LoVo (cell line): ENCODE measurements at regions not wholly inside any gene's neighbourhood (a gene's known extent, or its start where the extent isn't known, plus 50 kb on each side); places are given as distances from the start of the nearest gene placed in this dataset.
"Not testable (repeated sequence)": the region's sequence is repeated elsewhere in the genome, so short reads cannot be mapped to it uniquely, and the experiment has no call there.

Experiments
- DNase-seq: peaks from one replicate; pipeline ENCODE4 v3.0.0-alpha.2; 2016; ENCODE audit warnings: low spot score

GRCh38 chrX:14351611-14352303, 177.6 kb upstream of the GLRA2 start:
- DNase-seq: no peak

- no peak for DNase-seq
These were observed 181.8 kb upstream of the GLRA2 start for GRCh38 chrX:14347523-14347922.

DNA sequence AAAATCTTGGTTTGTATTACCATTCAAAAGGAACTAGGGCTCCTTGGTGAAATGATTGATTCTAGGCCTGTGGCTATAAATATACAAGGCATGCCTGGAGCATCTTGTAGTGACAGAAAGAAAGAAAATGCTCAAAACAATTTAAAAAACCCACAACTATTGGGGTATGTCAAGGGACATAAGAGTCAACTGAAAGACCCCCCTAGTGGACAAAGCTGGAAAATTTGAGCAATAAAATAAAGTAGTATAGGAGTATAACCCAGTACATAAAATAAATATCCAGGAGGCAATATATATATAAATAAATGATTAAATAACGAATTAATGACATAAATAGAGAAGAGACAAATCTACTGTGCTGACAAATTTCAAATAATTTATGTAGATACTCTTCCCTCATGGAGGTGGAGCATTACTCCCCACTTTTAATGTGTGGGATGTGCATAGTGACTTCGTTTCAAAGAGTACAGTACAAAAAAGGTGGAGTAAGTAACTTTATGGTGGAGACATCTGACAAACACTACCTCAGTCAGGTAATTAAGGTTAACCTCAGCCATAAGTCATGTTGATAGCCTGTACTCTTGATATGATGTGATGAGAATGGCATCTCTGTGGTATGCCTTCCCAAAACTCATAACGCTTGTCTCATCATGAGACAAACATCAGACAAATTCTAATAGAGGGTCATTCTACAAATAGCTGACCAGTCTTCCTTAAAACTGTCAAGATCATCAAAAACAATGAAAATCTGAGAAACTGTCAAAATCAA, 185.0 kb upstream of the GLRA2 start:
- no peak for DNase-seq

DNA sequence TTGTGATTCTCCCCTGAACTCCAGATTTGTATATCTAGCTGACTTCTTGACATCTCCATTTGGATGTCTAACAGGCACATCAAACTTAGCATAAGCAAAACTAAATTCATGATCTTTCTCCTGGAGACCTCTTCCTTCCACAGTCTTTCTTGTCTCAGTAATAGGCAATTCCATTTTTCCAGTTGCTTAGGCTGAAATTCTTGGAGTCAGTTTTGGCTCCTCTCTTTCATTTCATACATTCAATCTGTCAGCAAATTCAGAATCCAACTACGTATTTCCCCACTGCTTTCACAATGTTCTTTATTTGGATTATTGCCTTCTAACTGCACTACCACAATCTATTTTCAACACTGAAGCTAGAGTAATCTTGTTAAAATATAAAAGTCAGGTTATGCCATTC, 219.9 kb upstream of the GLRA2 start:
- no peak for DNase-seq

- DNase-seq: not testable (repeated sequence)
These were observed 220.4 kb upstream of the GLRA2 start for GRCh38 chrX:14308976-14309375.

DNA sequence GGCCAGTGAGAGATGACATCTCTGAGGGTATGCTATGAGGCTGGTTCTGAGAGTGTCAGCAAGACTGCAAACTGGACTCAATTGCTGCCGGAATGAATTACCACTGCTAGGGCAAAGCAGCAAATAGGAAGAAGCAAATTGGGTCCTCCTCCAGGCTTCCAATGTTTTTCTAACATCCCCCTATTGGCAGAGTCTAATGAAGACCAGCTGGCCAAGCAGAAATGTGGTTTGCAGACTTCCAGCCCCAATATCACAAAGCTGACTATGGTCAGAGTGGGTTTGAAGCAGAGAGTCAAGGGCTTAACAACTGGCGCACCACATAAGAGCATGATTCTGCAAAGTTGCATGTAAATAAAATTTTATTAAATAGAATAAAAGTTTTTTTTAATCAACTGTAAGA, 225.4 kb upstream of the GLRA2 start:
- DNase-seq: no peak

DNA sequence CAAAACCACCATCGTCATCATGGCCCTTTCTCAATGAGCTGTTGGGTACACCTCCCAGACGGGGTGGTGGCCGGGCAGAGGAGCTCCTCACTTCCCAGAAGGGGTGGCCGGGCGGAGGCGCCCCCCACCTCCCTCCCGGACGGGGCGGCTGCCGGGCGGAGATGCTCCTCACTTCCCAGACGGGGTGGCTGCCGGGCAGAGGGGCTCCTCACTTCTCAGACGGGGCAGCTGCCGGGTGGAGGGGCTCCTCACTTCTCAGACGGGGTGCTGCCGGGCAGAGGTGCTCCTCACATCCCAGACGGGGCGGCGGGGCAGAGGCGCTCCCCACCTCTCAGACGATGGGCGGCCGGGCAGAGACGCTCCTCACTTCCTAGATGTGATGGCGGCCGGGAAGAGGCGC, 226.8 kb upstream of the GLRA2 start:
- not testable (repeated sequence) for DNase-seq

DNA sequence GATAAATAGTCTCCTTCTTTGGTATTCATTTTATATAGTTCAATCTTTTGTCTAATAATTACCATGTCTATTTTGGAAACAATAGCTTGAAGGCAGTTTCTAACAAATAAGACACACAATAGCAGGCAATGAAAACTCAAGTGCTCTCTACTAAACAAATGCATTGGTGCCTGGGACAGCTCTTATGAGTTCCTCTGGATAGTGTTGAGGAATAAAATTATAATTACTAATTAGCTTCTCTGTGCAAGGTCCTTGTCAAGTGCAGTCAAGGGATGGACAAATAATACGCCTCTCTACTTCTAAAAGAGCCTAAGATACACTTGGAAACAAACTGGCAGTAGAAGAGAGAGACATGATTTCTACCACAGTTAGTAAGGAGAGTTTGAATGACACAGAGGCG, 229.0 kb upstream of the GLRA2 start:
- no peak for DNase-seq

DNA sequence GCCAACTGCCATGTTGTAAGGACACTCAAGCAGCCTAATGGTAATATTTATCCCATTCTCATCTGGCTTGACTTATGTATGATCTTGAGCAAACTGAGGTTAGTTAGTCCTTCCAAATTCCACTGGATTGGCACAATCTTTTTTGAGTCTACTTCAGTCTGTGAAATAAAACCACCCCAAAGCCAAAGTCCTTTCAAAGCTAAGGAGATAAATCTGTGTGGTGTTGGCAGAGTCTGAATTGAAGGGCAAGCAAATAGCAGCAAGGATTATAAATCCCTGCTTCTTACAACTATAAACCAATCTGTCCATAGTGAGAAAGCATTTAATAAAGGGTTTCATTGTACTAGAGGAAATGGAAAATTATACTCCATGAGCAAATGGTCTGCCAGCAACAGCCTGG, 233.9 kb upstream of the GLRA2 start:
- DNase-seq: no peak

DNA sequence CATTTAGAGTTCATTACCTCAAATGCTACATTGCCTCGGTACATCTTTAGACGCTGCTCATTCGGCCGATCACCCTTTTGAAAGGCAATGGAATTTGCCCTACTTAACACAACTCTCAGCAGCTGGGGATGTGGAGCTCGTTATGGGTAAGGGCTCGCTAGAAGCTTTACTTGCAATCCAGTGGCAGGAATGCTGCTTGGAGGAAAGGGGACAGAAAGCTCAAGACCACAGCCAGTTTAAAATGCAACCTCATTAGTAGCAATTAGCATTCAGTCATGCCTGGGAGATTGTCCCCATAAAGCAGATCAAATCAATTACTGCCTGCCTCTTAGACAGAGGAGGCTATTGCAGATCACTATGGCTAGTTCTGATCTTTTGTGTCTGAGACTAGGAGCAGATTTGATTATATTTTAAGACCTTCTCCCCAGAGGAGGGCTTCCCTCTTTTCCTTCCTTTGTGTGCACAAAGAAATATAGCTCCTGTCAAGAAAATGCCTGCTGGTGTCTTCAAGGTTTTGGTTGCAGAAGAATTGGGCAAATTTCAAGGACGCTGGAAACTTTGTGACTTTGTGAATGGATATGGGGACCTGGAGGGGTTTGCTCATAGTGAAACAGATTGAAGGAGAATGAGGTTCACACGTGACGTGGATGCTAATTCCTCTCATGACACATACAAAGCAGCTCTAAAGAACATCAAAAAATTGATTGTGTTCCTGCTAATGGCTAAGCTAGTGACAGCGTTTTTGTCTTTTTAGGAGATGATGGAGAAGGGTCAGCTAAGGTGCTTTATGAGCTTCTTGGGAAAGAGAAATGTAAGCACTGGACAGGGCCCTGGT, 237.5 kb upstream of the GLRA2 start:
- DNase-seq: no peak

GRCh38 chrX:14290335-14290734, 239.0 kb upstream of the GLRA2 start:
- no peak for DNase-seq

DNA sequence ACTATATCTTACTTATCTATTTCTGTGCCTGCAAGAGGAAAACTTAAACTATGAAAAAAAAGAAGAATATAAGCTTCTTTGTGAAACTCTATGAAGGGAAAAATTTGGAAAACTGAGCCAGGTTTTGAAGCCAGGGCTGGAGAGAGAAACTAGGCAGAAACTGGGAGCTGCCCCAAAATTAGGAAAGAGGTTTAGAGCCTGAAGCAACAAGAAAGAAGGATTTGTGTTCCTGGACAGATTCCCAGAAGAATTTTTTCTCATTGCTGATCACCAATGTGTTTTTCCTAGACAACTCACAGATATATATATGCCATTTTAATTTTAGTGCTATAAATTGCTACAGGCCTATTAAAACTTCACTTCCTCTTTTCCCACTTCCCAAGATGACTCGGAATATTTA, 245.0 kb upstream of the GEMIN8 start:
- DNase-seq: no peak

GRCh38 chrX:14267216-14267615, 237.5 kb upstream of the GEMIN8 start:
- DNase-seq: peak; percentile 29

DNA sequence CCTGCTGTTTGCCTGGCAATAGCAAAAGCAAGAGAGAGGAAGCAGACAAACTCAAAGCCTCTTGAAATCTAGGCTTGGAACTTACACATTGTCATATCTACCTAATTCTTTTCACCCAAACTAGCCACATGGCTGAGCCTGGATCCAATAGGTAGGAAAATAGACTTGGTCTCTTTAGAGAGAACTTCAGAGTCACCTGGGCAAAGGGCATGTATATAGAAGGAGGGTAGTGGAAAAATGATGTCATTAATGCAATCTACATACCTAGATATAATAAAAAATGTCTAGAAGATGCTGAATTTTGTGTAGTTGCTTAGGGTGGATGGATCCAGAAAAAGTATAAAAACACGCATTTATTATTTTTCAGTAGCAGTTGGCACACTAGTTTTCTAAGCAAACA, 237.0 kb upstream of the GEMIN8 start:
- no peak for DNase-seq

GRCh38 chrX:14243823-14244222, 214.1 kb upstream of the GEMIN8 start:
- no peak for DNase-seq

DNA sequence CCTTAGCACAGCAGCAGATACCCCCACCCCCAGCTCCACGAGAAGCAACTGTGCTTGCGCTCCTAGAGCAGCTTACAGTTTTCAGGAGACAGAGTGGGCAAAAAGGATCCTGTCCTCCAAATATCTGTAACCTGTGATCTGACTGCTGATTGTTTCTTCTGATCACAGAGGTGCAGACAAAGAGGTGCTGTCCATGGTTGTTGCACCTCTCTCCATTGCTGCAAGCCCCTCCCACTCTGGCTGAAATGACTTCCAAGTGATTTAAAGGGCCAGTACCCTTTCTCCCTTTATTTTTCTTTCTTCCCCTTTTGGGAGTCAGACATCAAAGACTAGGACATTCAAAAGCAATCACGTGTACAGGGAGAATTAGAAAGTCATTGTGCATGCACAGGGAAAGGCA, 205.3 kb upstream of the GEMIN8 start:
- no peak for DNase-seq

GRCh38 chrX:14232688-14233087, 203.0 kb upstream of the GEMIN8 start:
- DNase-seq: no peak

- DNase-seq: no peak
These were observed 198.9 kb upstream of the GEMIN8 start for GRCh38 chrX:14228611-14229010.

DNA sequence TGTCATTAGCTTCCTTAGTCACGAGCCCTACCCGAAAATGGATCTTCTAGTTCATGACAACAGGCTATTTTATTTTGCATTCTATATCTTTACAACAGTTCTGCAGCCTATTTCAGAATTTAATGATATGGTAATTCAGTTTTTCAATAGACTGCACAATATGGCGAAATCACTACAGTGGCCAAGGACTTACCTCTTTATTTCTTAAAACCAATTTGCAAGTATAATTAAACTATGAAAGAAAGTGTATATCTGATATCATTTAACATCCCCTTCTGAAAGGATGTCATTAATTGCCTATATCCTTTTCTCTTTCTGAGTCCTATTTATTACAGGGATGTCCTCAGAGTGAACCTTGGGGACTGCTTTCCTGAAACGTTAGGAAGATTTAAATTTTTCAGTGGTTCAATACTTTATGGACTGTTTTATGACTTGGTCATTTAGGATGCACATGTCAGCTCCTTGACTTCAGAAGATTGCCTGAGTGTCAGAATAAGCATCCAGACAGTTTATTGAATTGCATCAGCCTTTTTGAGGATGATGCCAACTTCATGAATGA, 190.8 kb upstream of the GEMIN8 start:
- DNase-seq: no peak

- no peak for DNase-seq
These were observed 179.3 kb upstream of the GEMIN8 start for GRCh38 chrX:14209034-14209433.

GRCh38 chrX:14194711-14195110, 165.0 kb upstream of the GEMIN8 start:
- no peak for DNase-seq

DNA sequence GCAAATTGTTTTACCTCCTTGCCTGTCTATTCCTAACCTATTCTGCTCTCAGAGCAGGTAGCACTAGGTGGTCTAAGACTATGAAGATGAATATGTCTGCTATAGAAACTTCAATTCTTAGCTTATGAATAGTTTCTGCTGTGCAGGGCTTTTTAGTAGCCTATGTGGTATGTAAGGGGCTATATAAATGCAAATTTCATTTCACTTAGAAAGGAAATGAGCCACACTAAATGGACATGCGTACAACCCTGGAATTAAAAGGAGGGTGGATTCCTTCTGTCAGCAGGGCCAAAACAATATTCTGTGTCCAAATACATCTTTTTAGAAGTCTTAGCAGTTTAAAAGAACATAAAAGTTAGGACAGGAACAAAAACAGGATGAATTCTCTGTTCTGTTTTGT, 163.9 kb upstream of the GEMIN8 start:
- DNase-seq: no peak

GRCh38 chrX:14173873-14174272, 144.2 kb upstream of the GEMIN8 start:
- peak; percentile 0 for DNase-seq
